K562 (cell line): ENCODE measurements at regions not wholly inside any gene's neighbourhood (a gene's known extent, or its start where the extent isn't known, plus 50 kb on each side); places are given as distances from the start of the nearest gene placed in this dataset.

Source experiments
- ATAC-seq: fragments of 200-7000 bp; cut with Tn5 transposase; 3 replicates; pipeline ENCODE4 v1.9.1; 2020; ENCODE audit warnings: moderate library complexity
- BruUV-seq: library from RNA; stranded (reverse); fragments of 400-500 nt; replicated peaks from 2 replicates; lab custom pipeline; 2021; lab: Mats Ljungman, UMichigan
- CTCF ChIA-PET: fragments of 300-600 bp; formaldehyde crosslinking; extraction: SDS; loops from one replicate; lab custom pipeline; 2021; ENCODE audit warnings: low intra/inter-chr PET ratio; lab: Yijun Ruan, JAX
- POLR2A ChIA-PET: fragments of 300-600, 350-650 bp; sonication (Branson Sonifier 250); formaldehyde crosslinking; extraction: SDS; loops from one replicate; lab custom pipeline; 2021; ENCODE audit warnings: antibody characterized with exemption, inconsistent platforms; lab: Yijun Ruan, JAX
- DNase-seq, 4 experiments: peaks; one replicate each; pipeline versions ENCODE4 v3.0.0 to v3.0.0-alpha.2; 2011 to 2018; ENCODE audit warnings: low spot score in 3 of 4, mixed read lengths in 3 of 4; ENCODE audit errors: extremely low read depth in 1 of 4
- FAIRE-seq: peaks from 2 replicates; lab custom pipeline; 2011; peaks lifted over from hg19 to GRCh38; lab: Jason Lieb, UNC
- H2AFZ ChIP-seq: 2 replicates; pipeline ENCODE4 v1.6.0; 2011; ENCODE audit warnings: low read depth, low read length, control low read depth, inconsistent platforms
- H3K27ac ChIP-seq: fragments of 200-600 bp; 3 replicates; pipeline ENCODE4 v1.8.0; 2011; ENCODE audit warnings: low read depth, mild to moderate bottlenecking, control low read depth, inconsistent platforms, low read length, moderate library complexity, mixed read lengths; ENCODE audit errors: extremely low read depth
- H3K27me3 ChIP-seq, 2 experiments: fragments of 300-600 bp in 1 of 2; 2 replicates in 1 of 2; 3 replicates in 1 of 2; pipeline versions ENCODE4 v1.6.0 to v1.8.0; 2011; ENCODE audit warnings: inconsistent platforms in 2 of 2, low read length in 2 of 2, mild to moderate bottlenecking in 1 of 2, mixed read lengths in 1 of 2, moderate library complexity in 1 of 2; ENCODE audit not compliant: control insufficient read depth in 2 of 2, insufficient read depth in 2 of 2
- H3K36me3 ChIP-seq: fragments of 300-600 bp; 3 replicates; pipeline ENCODE4 v1.8.0; 2011; ENCODE audit warnings: mild to moderate bottlenecking, low read length, inconsistent platforms; ENCODE audit not compliant: control insufficient read depth, insufficient read depth
- H3K4me1 ChIP-seq, 2 experiments: fragments of 200-600 bp in 1 of 2; replicated peaks in 1 of 2; 2 replicates in 1 of 2; 3 replicates in 1 of 2; pipeline versions ENCODE4 v1.5.1 to v1.8.0; 2011; ENCODE audit warnings: inconsistent platforms in 2 of 2, low read length in 2 of 2, mild to moderate bottlenecking in 1 of 2, mixed read lengths in 1 of 2, moderate library complexity in 1 of 2; ENCODE audit not compliant: control insufficient read depth in 2 of 2, insufficient read depth in 2 of 2
- H3K4me2 ChIP-seq: 2 replicates; pipeline ENCODE4 v1.6.1; 2011; ENCODE audit warnings: low read length, control low read depth, inconsistent platforms, mixed read lengths; ENCODE audit not compliant: insufficient read depth
- H3K4me3 ChIP-seq: fragments of 200-600 bp; sonication (generic), shearing (Covaris generic); 2 replicates; pipeline ENCODE4 v1.5.1; 2016; ENCODE audit warnings: control low read depth, inconsistent platforms
- H3K79me2 ChIP-seq: fragments of 200-600 bp; 3 replicates; pipeline ENCODE4 v1.8.0; 2011; ENCODE audit warnings: low read length, inconsistent platforms; ENCODE audit not compliant: control insufficient read depth, insufficient read depth
- H3K9ac ChIP-seq, 2 experiments: 2 replicates each; pipeline versions ENCODE4 v1.6.0 to v1.6.1; 2011; ENCODE audit warnings: low read depth in 2 of 2, low read length in 2 of 2, control low read depth in 1 of 2, inconsistent platforms in 1 of 2, mild to moderate bottlenecking in 1 of 2, mixed read lengths in 1 of 2; ENCODE audit not compliant: insufficient read depth in 1 of 2
- H3K9me1 ChIP-seq: one replicate; pipeline ENCODE4 v1.6.0; 2011; ENCODE audit warnings: inconsistent platforms, mild to moderate bottlenecking, low read length, moderate library complexity; ENCODE audit not compliant: control insufficient read depth, insufficient read depth
- H3K9me3 ChIP-seq: replicated peaks from 2 replicates; pipeline ENCODE4 v1.5.1; 2011; ENCODE audit warnings: low read depth, low read length, inconsistent platforms; ENCODE audit not compliant: control insufficient read depth, insufficient read depth
- H4K20me1 ChIP-seq: replicated peaks from 2 replicates; pipeline ENCODE4 v1.6.1; 2011; ENCODE audit warnings: low read length, inconsistent platforms, mixed read lengths; ENCODE audit not compliant: control insufficient read depth, insufficient read depth
- DPF2 ChIP-seq: fragments of 450-650 bp; IDR thresholded peaks from 2 replicates; pipeline ENCODE4 v1.6.1; 2016
- ELK3 ChIP-seq: fragments of 450-650 bp; formaldehyde crosslinking; IDR thresholded peaks from 2 replicates; pipeline ENCODE4 v1.4.0; 2020; ENCODE audit warnings: mild to moderate bottlenecking
- KLF13 ChIP-seq: fragments of 450-650 bp; IDR thresholded peaks from 2 replicates; pipeline ENCODE4 v1.6.1; 2016; ENCODE audit warnings: missing genetic modification characterization, low read depth, mild to moderate bottlenecking, missing compliant biosample characterization, moderate library complexity, borderline replicate concordance
- NEUROD1 ChIP-seq: fragments of 150-350 bp; IDR thresholded peaks from 2 replicates; pipeline ENCODE4 v1.6.1; 2014; ENCODE audit warnings: borderline replicate concordance, low read length, low read depth; ENCODE audit not compliant: partially characterized antibody
- YBX1 ChIP-seq: fragments of 450-650 bp; IDR thresholded peaks from 2 replicates; pipeline ENCODE4 v1.7.1; 2016; ENCODE audit warnings: mild to moderate bottlenecking
- ZNF133 ChIP-seq: fragments of 250-450 bp; sonication (Bioruptor Pico); IDR thresholded peaks from 2 replicates; pipeline ENCODE4 v1.4.0; 2020; ENCODE audit warnings: mild to moderate bottlenecking
- WGBS: fragments of 100-300 bp; shearing (Covaris generic); methylation state at CpG from one replicate; pipeline ENCODE4 v1.1.6; 2016; ENCODE audit warnings: low coverage, mixed read lengths; ENCODE audit not compliant: insufficient coverage; ENCODE audit errors: missing lambda C conversion rate; 5-methylcytosine and 5-hydroxymethylcytosine counted together
- in situ Hi-C: fragments of 300-500 bp; cut with MboI; formaldehyde crosslinking; loops from 4 replicates; pipeline ENCODE4 v1.15.0; 2018; ENCODE audit warnings: inconsistent platforms, mixed read lengths
- intact Hi-C: fragments of 100-400 bp; cut with micrococcal nuclease; formaldehyde crosslinking; loops from 2 replicates; pipeline ENCODE4 v1.14.2; 2022

DNA sequence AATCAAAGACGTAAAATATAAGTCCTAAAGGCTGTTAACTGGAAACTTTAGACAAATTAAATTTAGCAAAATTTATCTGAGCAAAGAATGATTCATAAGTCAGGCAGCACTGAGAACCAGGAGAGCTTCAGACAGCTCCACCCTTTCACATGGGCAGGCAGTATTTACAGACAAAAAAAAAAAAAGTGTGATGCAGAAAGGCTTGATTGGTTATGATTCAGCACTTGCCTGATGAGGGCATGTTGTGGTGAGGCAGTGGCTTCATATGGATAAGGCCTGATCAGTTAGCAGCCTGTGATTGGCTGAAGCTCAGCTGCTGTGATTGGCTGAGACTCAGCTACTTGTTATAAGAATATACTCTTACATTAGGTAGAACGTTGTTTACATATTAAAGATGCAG, 495.4 kb upstream of the POM121L12 start:
- Histone ChIP-seq H3K79me2 (no peaks in the 10 kb centered on the region), H3K27me3 (no peaks in the 10 kb centered on the region), H3K4me1 (no peaks in the 10 kb centered on the region), H3K9ac (no peak overlapping the region), H3K4me2 (no peak overlapping the region), H3K9me1 (no peaks in the 10 kb centered on the region), H3K9me3 (no peaks in the 10 kb centered on the region), H2AFZ (no peak overlapping the region), H3K36me3 (no peaks in the 10 kb centered on the region), H3K4me3 (no peak overlapping the region), H4K20me1 (no peaks in the 10 kb centered on the region), H3K27ac (no peak overlapping the region)
- POLR2A ChIA-PET = no interaction called here
- no TSS peak for BruUV-seq
- ATAC-seq (no peak), FAIRE-seq (no peak), DNase-seq (no peak)
- CTCF ChIA-PET = no interaction called here
- TF ChIP-seq NEUROD1 = no peak
- TF ChIP-seq YBX1 = no peak
- no peak for TF ChIP-seq ZNF133 (CRISPR knock-in tag)
- TF ChIP-seq DPF2 = no peak
- 6% methylated on average over 2 of the region's 2 CpGs for WGBS
- in situ Hi-C loops (no loop called here), intact Hi-C loops (no loop called here)

DNA sequence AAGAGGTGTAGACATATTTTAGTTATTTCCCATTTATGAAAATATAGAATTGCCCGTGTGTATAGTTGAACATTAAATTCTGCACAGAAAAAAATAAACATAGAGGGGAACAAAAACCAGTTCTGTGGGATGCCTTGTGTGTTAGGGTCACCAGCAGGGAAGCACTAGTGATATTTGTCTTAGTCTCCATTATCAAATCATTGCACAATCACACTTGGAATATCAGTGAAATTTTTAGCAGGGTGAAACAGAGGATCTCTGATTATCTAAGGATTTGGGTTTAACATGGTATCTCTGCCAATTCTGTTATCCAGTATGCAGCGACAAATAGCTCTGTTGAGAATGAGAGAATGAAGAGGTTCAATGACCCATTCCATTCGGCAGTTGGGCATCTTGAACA, 496.0 kb upstream of the POM121L12 start:
- Histone ChIP-seq H2AFZ (no peak overlapping the region), H3K4me3 (no peak overlapping the region), H3K9me1 (no peaks in the 10 kb centered on the region), H3K36me3 (no peaks in the 10 kb centered on the region), H3K4me1 (no peaks in the 10 kb centered on the region), H4K20me1 (no peaks in the 10 kb centered on the region), H3K9ac (no peak overlapping the region), H3K79me2 (no peaks in the 10 kb centered on the region), H3K4me2 (no peak overlapping the region), H3K27ac (no peak overlapping the region), H3K9me3 (no peaks in the 10 kb centered on the region), H3K27me3 (no peaks in the 10 kb centered on the region)
- no peak for TF ChIP-seq KLF13
- no peak for TF ChIP-seq ELK3 (CRISPR knock-in tag)
- ATAC-seq (no peak), DNase-seq (no peak), FAIRE-seq (no peak)
- ChIA-PET CTCF (no interaction called here), POLR2A (no interaction called here)
- in situ Hi-C loops = no loop called here
- WGBS = 0% methylated on average over 3 of the region's 3 CpGs
- no TSS peak for BruUV-seq
- intact Hi-C loops = no loop called here
